ENCODE measurements at regions not wholly inside any gene's neighbourhood (a gene's known extent, or its start where the extent isn't known, plus 50 kb on each side); places are given as distances from the start of the nearest gene placed in this dataset.
"Not testable (repeated sequence)": the region's sequence is repeated elsewhere in the genome, so short reads cannot be mapped to it uniquely, and the experiment has no call there.

- DNase-seq: not testable (repeated sequence)
Measured at GRCh38 chrX:84858771-84859170, 144.9 kb upstream of the APOOL start.

- no peak for DNase-seq
Measured at GRCh38 chrX:84865113-84865512, 138.6 kb upstream of the APOOL start.

- not testable (repeated sequence) for DNase-seq
Measured at GRCh38 chrX:84870281-84870680, 133.4 kb upstream of the APOOL start.

- DNase-seq: not testable (repeated sequence)
Measured at GRCh38 chrX:84872160-84872771, 131.4 kb upstream of the APOOL start.

GRCh38 chrX:84873176-84873575 is 130.5 kb upstream of the APOOL start:
- peak in 3 of 56 donors; percentile 0 for DNase-seq

- DNase-seq: no peak
Measured at GRCh38 chrX:84876876-84877275, 126.8 kb upstream of the APOOL start.

GRCh38 chrX:84893897-84894296 is 109.8 kb upstream of the APOOL start:
- no peak for DNase-seq

GRCh38 chrX:84907324-84907968 is 96.2 kb upstream of the APOOL start:
- no peak for DNase-seq

- DNase-seq: no peak
Measured at GRCh38 chrX:84909151-84909550, 94.5 kb upstream of the APOOL start.

- DNase-seq: no peak
Measured at GRCh38 chrX:84924624-84925023, 79.1 kb upstream of the APOOL start.

- no peak for DNase-seq
Measured at GRCh38 chrX:84932814-84933213, 70.9 kb upstream of the APOOL start.

GRCh38 chrX:84933956-84934556 is 69.6 kb upstream of the APOOL start:
- DNase-seq: no peak

Measured in nucleus accumbens (tissue), 56 donors.